Thyroid gland (tissue), 4 donors: ENCODE measurements at regions not wholly inside any gene's neighbourhood (a gene's known extent, or its start where the extent isn't known, plus 50 kb on each side); places are given as distances from the start of the nearest gene placed in this dataset.

Experiments used
- DNase-seq, 2 donors: peaks; one replicate each; pipeline ENCODE4 v3.0.0-alpha.2; 2019
- H3K27ac ChIP-seq, 3 donors: fragments of 200-600 bp; sonication (generic); 1 replicate in 2 of 3; 2 replicates in 1 of 3; pipeline ENCODE4 v1.5.1; 2016 to 2019; ENCODE audit warnings: mild to moderate bottlenecking in 1 of 3, moderate library complexity in 1 of 3
- H3K27me3 ChIP-seq: fragments of 200-600 bp; sonication (generic); one replicate; pipeline ENCODE4 v1.5.1; 2019
- H3K36me3 ChIP-seq, 2 donors: fragments of 200-600 bp; sonication (generic); one replicate each; pipeline ENCODE4 v1.5.1; 2016 to 2019
- H3K4me1 ChIP-seq, 2 donors: fragments of 200-600 bp; sonication (generic); one replicate each; pipeline ENCODE4 v1.5.1; 2017 to 2019
- H3K4me3 ChIP-seq, 3 donors: fragments of 200-600 bp; sonication (generic); replicated peaks in 1 of 3; 1 replicate in 2 of 3; 2 replicates in 1 of 3; pipeline ENCODE4 v1.5.1; 2016; ENCODE audit warnings: mild to moderate bottlenecking in 1 of 3
- H3K9me3 ChIP-seq: fragments of 200-600 bp; sonication (generic); one replicate; pipeline ENCODE4 v1.5.1; 2017
- POLR2A ChIP-seq, 2 donors: fragments of 450-650 bp; IDR thresholded peaks; one replicate each; pipeline ENCODE4 v1.6.1; 2017; ENCODE audit warnings: antibody characterized with exemption in 2 of 2, mild to moderate bottlenecking in 2 of 2, moderate library complexity in 1 of 2
- WGBS, 2 donors: methylation state at CpG; one replicate each; pipeline ENCODE4 v1.1.5; 2017; 5-methylcytosine and 5-hydroxymethylcytosine counted together
- intact Hi-C: fragments of 100-400 bp; cut with DNase I; formaldehyde crosslinking; loops from one replicate; pipeline ENCODE4 v1.15.1; 2023
- TF ChIP-seq, protein P1 (sequence below), 6 experiments: fragments of 200-600 bp in 3 of 6; fragments of 450-650 bp in 3 of 6; sonication (generic) in 3 of 6; IDR thresholded peaks; one replicate each; pipeline ENCODE4 v1.5.1; 2016 to 2019; ENCODE audit warnings: antibody characterized with exemption in 6 of 6, mild to moderate bottlenecking in 2 of 6, inconsistent platforms in 1 of 6, moderate library complexity in 1 of 6

GRCh38 chr5:18050776-18051175, 416.5 kb downstream of the TAF11L14 start:
- no peak overlapping the region for H3K4me3 ChIP-seq
- H3K27me3 ChIP-seq, result no peaks in the 10 kb centered on the region
- intact Hi-C loops, result no loop called here
- no peaks in the 10 kb centered on the region for H3K9me3 ChIP-seq
- no peak for DNase-seq
- H3K36me3 ChIP-seq, result no peaks in the 10 kb centered on the region
- H3K4me1 ChIP-seq, result peaks cover 0 to 4% of the 10 kb centered on the region in 2 donors
- no peak overlapping the region for H3K27ac ChIP-seq
- TF ChIP-seq, protein P1, sequence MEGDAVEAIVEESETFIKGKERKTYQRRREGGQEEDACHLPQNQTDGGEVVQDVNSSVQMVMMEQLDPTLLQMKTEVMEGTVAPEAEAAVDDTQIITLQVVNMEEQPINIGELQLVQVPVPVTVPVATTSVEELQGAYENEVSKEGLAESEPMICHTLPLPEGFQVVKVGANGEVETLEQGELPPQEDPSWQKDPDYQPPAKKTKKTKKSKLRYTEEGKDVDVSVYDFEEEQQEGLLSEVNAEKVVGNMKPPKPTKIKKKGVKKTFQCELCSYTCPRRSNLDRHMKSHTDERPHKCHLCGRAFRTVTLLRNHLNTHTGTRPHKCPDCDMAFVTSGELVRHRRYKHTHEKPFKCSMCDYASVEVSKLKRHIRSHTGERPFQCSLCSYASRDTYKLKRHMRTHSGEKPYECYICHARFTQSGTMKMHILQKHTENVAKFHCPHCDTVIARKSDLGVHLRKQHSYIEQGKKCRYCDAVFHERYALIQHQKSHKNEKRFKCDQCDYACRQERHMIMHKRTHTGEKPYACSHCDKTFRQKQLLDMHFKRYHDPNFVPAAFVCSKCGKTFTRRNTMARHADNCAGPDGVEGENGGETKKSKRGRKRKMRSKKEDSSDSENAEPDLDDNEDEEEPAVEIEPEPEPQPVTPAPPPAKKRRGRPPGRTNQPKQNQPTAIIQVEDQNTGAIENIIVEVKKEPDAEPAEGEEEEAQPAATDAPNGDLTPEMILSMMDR (IDR thresholded peaks at IDR 0.05), result no peak
- no peak for TF ChIP-seq POLR2A (IDR thresholded peaks at IDR 0.05)
- 63 to 79% methylated on average over 4 of the region's 4 CpGs for WGBS, 2 donors

- H3K9me3 ChIP-seq, result no peaks in the 10 kb centered on the region
- peaks cover 0 to 4% of the 10 kb centered on the region in 2 donors for H3K4me1 ChIP-seq
- H3K27me3 ChIP-seq, result no peaks in the 10 kb centered on the region
- intact Hi-C loops, result no loop called here
- 71 to 73% methylated on average over 1 of the region's 1 CpG for WGBS, 2 donors
- DNase-seq, result no peak
- H3K36me3 ChIP-seq, result no peaks in the 10 kb centered on the region
- TF ChIP-seq POLR2A (IDR thresholded peaks at IDR 0.05), result no peak
- TF ChIP-seq, protein P1 (IDR thresholded peaks at IDR 0.05), result no peak
- no peak overlapping the region for H3K4me3 ChIP-seq
- H3K27ac ChIP-seq, result no peak overlapping the region
Measured at GRCh38 chr5:18051953-18052352, 417.7 kb downstream of the TAF11L14 start.

DNA sequence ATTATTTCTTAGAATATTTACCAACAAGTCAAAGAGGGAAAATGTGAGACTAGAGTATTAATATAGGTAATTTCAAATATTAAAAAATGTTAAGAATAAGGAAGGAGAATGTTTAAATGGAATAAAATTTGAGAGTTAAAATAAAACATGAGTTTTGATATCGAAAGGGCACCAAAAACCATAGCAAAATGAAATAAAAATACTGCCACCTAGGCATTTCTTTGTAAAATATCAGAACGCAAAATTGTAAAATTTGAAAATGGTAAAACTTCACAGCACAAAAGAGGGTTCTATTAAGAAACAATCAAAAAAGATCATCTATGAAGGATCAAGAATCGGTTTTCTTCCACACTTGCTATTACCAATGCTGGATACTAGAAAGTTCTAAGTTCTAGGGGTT, 418.3 kb downstream of the TAF11L14 start:
- no peaks in the 10 kb centered on the region for H3K27me3 ChIP-seq
- intact Hi-C loops, result no loop called here
- TF ChIP-seq, protein P1 (IDR thresholded peaks at IDR 0.05), result no peak
- no peak for TF ChIP-seq POLR2A (IDR thresholded peaks at IDR 0.05)
- no peaks in the 10 kb centered on the region for H3K9me3 ChIP-seq
- peaks cover 0 to 4% of the 10 kb centered on the region in 2 donors for H3K4me1 ChIP-seq
- H3K4me3 ChIP-seq, result no peak overlapping the region
- no peaks in the 10 kb centered on the region for H3K36me3 ChIP-seq
- no peak for DNase-seq
- WGBS, 2 donors, result 85 to 90% methylated on average over 3 of the region's 3 CpGs
- no peak overlapping the region for H3K27ac ChIP-seq

GRCh38 chr5:18057725-18058124, 423.5 kb downstream of the TAF11L14 start:
- no peak overlapping the region for H3K4me3 ChIP-seq
- intact Hi-C loops, result no loop called here
- WGBS, 2 donors, result 84 to 92% methylated on average over 3 of the region's 3 CpGs
- no peak for DNase-seq
- no peaks in the 10 kb centered on the region for H3K27me3 ChIP-seq
- H3K4me1 ChIP-seq, result no peaks in the 10 kb centered on the region
- TF ChIP-seq POLR2A (IDR thresholded peaks at IDR 0.05), result no peak
- TF ChIP-seq, protein P1 (IDR thresholded peaks at IDR 0.05), result no peak
- H3K36me3 ChIP-seq, result no peaks in the 10 kb centered on the region
- no peak overlapping the region for H3K27ac ChIP-seq
- H3K9me3 ChIP-seq, result no peaks in the 10 kb centered on the region

- WGBS, 2 donors, result 74 to 87% methylated on average over 2 of the region's 2 CpGs
- no peak for DNase-seq
- intact Hi-C loops, result no loop called here
Measured at GRCh38 chr5:18067615-18068014, 433.4 kb downstream of the TAF11L14 start.

More at GRCh38 chr5:18067615-18068014, 433.4 kb downstream of the TAF11L14 start:
- no peak overlapping the region for H3K4me3 ChIP-seq
- TF ChIP-seq, protein P1 (IDR thresholded peaks at IDR 0.05), result no peak
- no peak for TF ChIP-seq POLR2A (IDR thresholded peaks at IDR 0.05)
- no peaks in the 10 kb centered on the region for H3K9me3 ChIP-seq
- H3K27ac ChIP-seq, result no peak overlapping the region
- H3K27me3 ChIP-seq, result no peaks in the 10 kb centered on the region
- peaks cover 0 to 12% of the 10 kb centered on the region in 2 donors for H3K4me1 ChIP-seq
- H3K36me3 ChIP-seq, result no peaks in the 10 kb centered on the region
